H1 (cell line): ENCODE measurements at regions not wholly inside any gene's neighbourhood (a gene's known extent, or its start where the extent isn't known, plus 50 kb on each side); places are given as distances from the start of the nearest gene placed in this dataset.

Source experiments
- CTCF ChIA-PET: fragments of 300-600 bp; sonication (Branson Sonifier 250); formaldehyde crosslinking; loops from one replicate; lab custom pipeline; 2021; ENCODE audit not compliant: partially characterized antibody; lab: Charles Lee
- POLR2A ChIA-PET: fragments of 300-600 bp; sonication (Branson Sonifier 250); formaldehyde crosslinking; loops from one replicate; lab custom pipeline; 2021; ENCODE audit warnings: inconsistent platforms; ENCODE audit not compliant: partially characterized antibody; lab: Charles Lee
- DNase-seq, 2 experiments: peaks; one replicate each; pipeline versions ENCODE4 v3.0.0 to v3.0.0-alpha.2; 2010 to 2022; ENCODE audit warnings: low spot score in 2 of 2, low read depth in 1 of 2, mixed read lengths in 1 of 2
- FAIRE-seq: peaks from 2 replicates; lab custom pipeline; 2011; peaks lifted over from hg19 to GRCh38; lab: Jason Lieb, UNC
- H2AFZ ChIP-seq: 2 replicates; pipeline ENCODE4 v1.8.1; 2012; ENCODE audit warnings: low read length, inconsistent platforms
- H2AK5ac ChIP-seq: 2 replicates; pipeline ENCODE4 v1.6.1; 2013; ENCODE audit warnings: low read depth, low read length
- H2BK120ac ChIP-seq: replicated peaks from 2 replicates; pipeline ENCODE3; 2013; ENCODE audit warnings: low read depth, low read length, inconsistent platforms
- H2BK12ac ChIP-seq: 2 replicates; pipeline ENCODE4 v1.6.1; 2013; ENCODE audit warnings: low read depth, low read length
- H2BK15ac ChIP-seq: 2 replicates; pipeline ENCODE4 v1.6.1; 2013; ENCODE audit warnings: low read length
- H2BK20ac ChIP-seq: 2 replicates; pipeline ENCODE4 v1.6.1; 2013; ENCODE audit warnings: low read length
- H2BK5ac ChIP-seq: 2 replicates; pipeline ENCODE4 v1.6.1; 2013; ENCODE audit warnings: low read depth, low read length
- H3K14ac ChIP-seq: 2 replicates; pipeline ENCODE4 v1.6.1; 2013; ENCODE audit warnings: inconsistent platforms; ENCODE audit not compliant: insufficient read length
- H3K18ac ChIP-seq: 2 replicates; pipeline ENCODE4 v1.6.1; 2013; ENCODE audit warnings: low read length; ENCODE audit errors: extremely low read depth
- H3K23ac ChIP-seq: 2 replicates; pipeline ENCODE4 v1.6.1; 2013; ENCODE audit warnings: inconsistent platforms; ENCODE audit not compliant: insufficient read length
- H3K23me2 ChIP-seq: 2 replicates; pipeline ENCODE4 v1.6.1; 2013; ENCODE audit warnings: low read depth, low read length
- H3K27ac ChIP-seq: 2 replicates; pipeline ENCODE4 v1.6.1; 2011; ENCODE audit warnings: low read depth, low read length, inconsistent platforms
- H3K27me3 ChIP-seq, 4 experiments: replicated peaks in 1 of 4; 1 replicate in 1 of 4; 2 replicates in 3 of 4; pipeline versions ENCODE4 v1.6.1 to v1.8.1; 2011 to 2013; ENCODE audit warnings: low read length in 3 of 4, mild to moderate bottlenecking in 3 of 4, inconsistent platforms in 2 of 4, mixed read lengths in 2 of 4, moderate library complexity in 1 of 4; ENCODE audit not compliant: control insufficient read depth in 3 of 4, insufficient read depth in 3 of 4; ENCODE audit errors: extremely low read depth in 1 of 4
- H3K36me3 ChIP-seq, 4 experiments: 2 replicates each; pipeline versions ENCODE4 v1.6.1 to v1.8.1; 2011 to 2013; ENCODE audit warnings: mild to moderate bottlenecking in 4 of 4, low read length in 3 of 4, moderate library complexity in 2 of 4, control low read depth in 1 of 4, inconsistent platforms in 1 of 4; ENCODE audit not compliant: insufficient read depth in 4 of 4, control insufficient read depth in 2 of 4
- H3K4ac ChIP-seq: replicated peaks from 2 replicates; pipeline ENCODE3; 2013; ENCODE audit warnings: low read length, low read depth, mixed read lengths, inconsistent platforms; ENCODE audit not compliant: insufficient read length
- H3K4me1 ChIP-seq, 4 experiments: replicated peaks in 1 of 4; 1 replicate in 1 of 4; 2 replicates in 3 of 4; pipeline versions ENCODE4 v1.6.1 to v1.8.1; 2011 to 2013; ENCODE audit warnings: low read length in 3 of 4, inconsistent platforms in 2 of 4, mixed read lengths in 1 of 4; ENCODE audit not compliant: insufficient read depth in 4 of 4, control insufficient read depth in 3 of 4
- H3K4me2 ChIP-seq, 2 experiments: 2 replicates each; pipeline versions ENCODE4 v1.6.1 to v1.8.1; 2011 to 2013; ENCODE audit warnings: low read depth in 2 of 2, low read length in 2 of 2, control low read depth in 1 of 2, inconsistent platforms in 1 of 2, mild to moderate bottlenecking in 1 of 2; ENCODE audit not compliant: insufficient read depth in 1 of 2
- H3K4me3 ChIP-seq, 4 experiments: fragments of 200-600, 300-600 bp in 1 of 4; sonication (generic), shearing (Covaris generic), sonication (Bioruptor Twin) in 1 of 4; 2 replicates each; pipeline versions ENCODE4 v1.5.1 to v1.8.1; 2011 to 2016; ENCODE audit warnings: low read length in 4 of 4, low read depth in 3 of 4, control low read depth in 2 of 4, inconsistent platforms in 2 of 4, mild to moderate bottlenecking in 2 of 4, mixed read lengths in 1 of 4, moderate library complexity in 1 of 4; ENCODE audit not compliant: insufficient read depth in 2 of 4; ENCODE audit errors: extremely low read depth in 1 of 4
- H3K56ac ChIP-seq: replicated peaks from 2 replicates; pipeline ENCODE3; 2013; ENCODE audit warnings: low read depth, mild to moderate bottlenecking, mixed read lengths, low read length, inconsistent platforms; ENCODE audit not compliant: insufficient read length
- H3K79me1 ChIP-seq: 2 replicates; pipeline ENCODE4 v1.6.1; 2013; ENCODE audit warnings: low read depth, low read length, control low read depth
- H3K79me2 ChIP-seq, 2 experiments: 2 replicates each; pipeline versions ENCODE4 v1.6.1 to v1.8.1; 2012 to 2013; ENCODE audit warnings: low read length in 2 of 2, mild to moderate bottlenecking in 2 of 2, inconsistent platforms in 1 of 2; ENCODE audit not compliant: insufficient read depth in 2 of 2, control insufficient read depth in 1 of 2
- H3K9ac ChIP-seq, 4 experiments: replicated peaks in 1 of 4; 1 replicate in 1 of 4; 2 replicates in 3 of 4; pipeline versions ENCODE4 v1.6.1 to v1.8.1; 2011 to 2013; ENCODE audit warnings: low read depth in 3 of 4, low read length in 3 of 4, control low read depth in 2 of 4, mild to moderate bottlenecking in 2 of 4, moderate library complexity in 2 of 4, inconsistent platforms in 1 of 4; ENCODE audit errors: extremely low read depth in 1 of 4
- H3K9me3 ChIP-seq, 2 experiments: 2 replicates each; pipeline versions ENCODE4 v1.6.1 to v1.8.1; 2012 to 2013; ENCODE audit warnings: mild to moderate bottlenecking in 2 of 2, moderate library complexity in 2 of 2, control low read depth in 1 of 2, inconsistent platforms in 1 of 2, low read depth in 1 of 2, low read length in 1 of 2, mixed read lengths in 1 of 2; ENCODE audit not compliant: insufficient read depth in 2 of 2
- H4K20me1 ChIP-seq, 2 experiments: replicated peaks in 1 of 2; 2 replicates each; pipeline versions ENCODE3 to v1.8.1; 2011 to 2013; ENCODE audit warnings: inconsistent platforms in 2 of 2, low read length in 2 of 2, mild to moderate bottlenecking in 1 of 2; ENCODE audit not compliant: insufficient read depth in 2 of 2, control insufficient read depth in 1 of 2
- H4K5ac ChIP-seq: 2 replicates; pipeline ENCODE4 v1.6.1; 2013; ENCODE audit warnings: low read length, low read depth, mixed read lengths, inconsistent platforms; ENCODE audit not compliant: insufficient read length
- H4K8ac ChIP-seq: 2 replicates; pipeline ENCODE4 v1.8.0; 2013; ENCODE audit warnings: mild to moderate bottlenecking, moderate library complexity, low read length, inconsistent platforms; ENCODE audit not compliant: insufficient read depth; ENCODE audit errors: extremely low read depth
- H4K91ac ChIP-seq: replicated peaks from 2 replicates; pipeline ENCODE3; 2013; ENCODE audit warnings: low read length, mixed read lengths, inconsistent platforms; ENCODE audit not compliant: insufficient read length
- CHD2 ChIP-seq: IDR thresholded peaks from 2 replicates; pipeline ENCODE4 v1.6.1; 2012; ENCODE audit warnings: low read length, improper control_type of control experiment
- CTBP2 ChIP-seq: IDR thresholded peaks from 2 replicates; pipeline ENCODE4 v1.7.0; 2011; ENCODE audit warnings: borderline replicate concordance, mild to moderate bottlenecking, moderate library complexity, mixed read lengths, low read length; ENCODE audit not compliant: insufficient read depth, insufficient read length
- EP300 ChIP-seq, 2 experiments: IDR thresholded peaks; 1 replicate in 1 of 2; 2 replicates in 1 of 2; pipeline ENCODE4 v1.6.1; 2011 to 2012; ENCODE audit warnings: low read depth in 2 of 2, low read length in 2 of 2, mild to moderate bottlenecking in 2 of 2, borderline replicate concordance in 1 of 2, inconsistent platforms in 1 of 2, moderate library complexity in 1 of 2
- EZH2 ChIP-seq: fragments of 200-600 bp; sonication (generic); IDR thresholded peaks from 2 replicates; pipeline ENCODE4 v1.7.1; 2012; ENCODE audit warnings: low read depth, mild to moderate bottlenecking, moderate library complexity, low read length, inconsistent platforms; ENCODE audit not compliant: severe bottlenecking
- FOSL1 ChIP-seq: IDR thresholded peaks from 2 replicates; pipeline ENCODE4 v1.6.1; 2011; ENCODE audit warnings: mild to moderate bottlenecking, low read depth, low read length, moderate library complexity; ENCODE audit not compliant: insufficient read depth
- HDAC6 ChIP-seq: IDR thresholded peaks from one replicate; pipeline ENCODE4 v1.7.1; 2012; ENCODE audit warnings: low read depth, mild to moderate bottlenecking, inconsistent platforms, low read length, moderate library complexity
- KDM4A ChIP-seq: IDR thresholded peaks from one replicate; pipeline ENCODE4 v1.7.1; 2012; ENCODE audit warnings: low read depth, mild to moderate bottlenecking, moderate library complexity, low read length, inconsistent platforms; ENCODE audit not compliant: severe bottlenecking
- MAFK ChIP-seq: IDR thresholded peaks from 2 replicates; pipeline ENCODE4 v1.6.1; 2012; ENCODE audit warnings: low read depth, mild to moderate bottlenecking, improper control_type of control experiment, low read length
- TAF7 ChIP-seq: optimal IDR thresholded peaks from 2 replicates; pipeline ENCODE3; 2011; ENCODE audit warnings: low read depth, mild to moderate bottlenecking, inconsistent platforms, low read length, moderate library complexity, borderline replicate concordance
- WGBS, 2 experiments: shearing (Covaris generic) in 1 of 2; methylation state at CpG; one replicate each; pipeline versions ENCODE4 v1.1.6 to v1.1.7; 2013 to 2015; ENCODE audit warnings: low lambda C conversion rate in 2 of 2, mixed read lengths in 2 of 2, inconsistent platforms in 1 of 2, low coverage in 1 of 2, missing lambda C conversion rate in 1 of 2; ENCODE audit not compliant: insufficient replicate concordance in 2 of 2, insufficient coverage in 1 of 2, insufficient read length in 1 of 2; ENCODE audit errors: extremely low coverage in 1 of 2, missing lambda C conversion rate in 1 of 2; 5-methylcytosine and 5-hydroxymethylcytosine counted together
- TF ChIP-seq, protein P1 (sequence below), 3 experiments: IDR thresholded peaks; 1 replicate in 2 of 3; 2 replicates in 1 of 3; pipeline versions ENCODE4 v1.5.1 to v1.6.1; 2011; ENCODE audit warnings: low read length in 3 of 3, mild to moderate bottlenecking in 3 of 3, inconsistent platforms in 2 of 3, low read depth in 1 of 3, moderate library complexity in 1 of 3; ENCODE audit not compliant: insufficient read depth in 1 of 3; ENCODE audit errors: control extremely low read depth in 1 of 3

DNA sequence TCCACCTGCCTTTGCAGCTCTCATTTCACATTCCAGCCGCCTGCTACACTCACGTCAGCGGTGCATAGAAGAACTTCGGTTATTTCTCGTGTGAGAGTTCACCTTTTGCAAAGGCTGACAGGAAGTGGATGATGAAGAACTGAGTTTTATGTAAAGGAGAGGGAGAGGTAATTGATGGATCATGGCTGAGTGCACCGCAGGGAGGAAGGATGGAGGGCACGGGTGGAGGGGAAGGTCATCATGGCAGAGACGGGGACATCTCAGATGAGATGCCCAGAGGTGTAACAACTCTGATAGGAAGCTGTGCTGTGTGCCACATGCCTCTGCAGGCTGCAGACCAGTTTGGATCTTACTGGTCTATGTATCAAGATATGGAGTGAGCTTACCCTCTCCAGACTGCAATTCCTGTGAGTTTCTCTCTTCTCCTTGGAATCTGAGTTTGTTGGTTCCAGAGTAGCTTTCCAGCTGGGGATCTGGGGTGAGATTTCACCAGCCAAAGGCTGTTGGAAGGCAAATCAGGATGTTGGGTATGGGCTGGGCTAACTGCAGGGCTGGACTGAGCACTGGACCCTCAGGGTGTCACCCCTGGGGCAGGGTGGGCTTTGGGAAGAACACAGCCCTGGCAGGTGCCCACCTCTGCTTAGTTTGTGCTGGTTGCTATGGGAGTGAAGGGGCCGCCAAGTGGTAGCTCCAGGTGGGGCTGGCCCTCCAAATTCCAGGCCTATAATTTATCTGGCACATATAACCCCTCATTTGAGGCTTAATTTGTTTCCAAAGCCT is 777.0 kb downstream of the KCNJ18 start:
- Histone ChIP-seq H3K79me1 (no peaks in the 10 kb centered on the region), H2BK5ac (no peak overlapping the region), H3K79me2 (no peaks in the 10 kb centered on the region), H2BK120ac (no peak overlapping the region), H3K4me2 (no peak overlapping the region), H3K4ac (no peak overlapping the region), H3K27me3 (no peaks in the 10 kb centered on the region), H3K23ac (no peak overlapping the region), H3K36me3 (no peaks in the 10 kb centered on the region; a peak in 1 of 8 replicates), H4K20me1 (no peaks in the 10 kb centered on the region), H2BK12ac (no peak overlapping the region), H2BK20ac (no peak overlapping the region), H2AFZ (no peak overlapping the region), H3K9ac (no peak overlapping the region), H3K14ac (no peak overlapping the region), H2AK5ac (no peak overlapping the region), H3K4me1 (no peaks in the 10 kb centered on the region), H4K91ac (no peak overlapping the region), H4K5ac (no peak overlapping the region), H3K23me2 (no peaks in the 10 kb centered on the region), H3K18ac (no peak overlapping the region), H2BK15ac (no peak overlapping the region), H3K56ac (no peak overlapping the region), H3K4me3 (no peak overlapping the region), H3K27ac (no peak overlapping the region), H4K8ac (no peak overlapping the region), H3K9me3 (peaks cover 62 to 70% of the 10 kb centered on the region in 2 experiments)
- ChIA-PET CTCF (no interaction called here), POLR2A (no interaction called here)
- FAIRE-seq, result no peak
- DNase-seq, result no peak
- WGBS, 2 experiments, result 89% methylated on average over 8 of the region's 9 CpGs; no CpG with 5 or more reads in 1 of the 2 experiments
- TF ChIP-seq, protein P1, sequence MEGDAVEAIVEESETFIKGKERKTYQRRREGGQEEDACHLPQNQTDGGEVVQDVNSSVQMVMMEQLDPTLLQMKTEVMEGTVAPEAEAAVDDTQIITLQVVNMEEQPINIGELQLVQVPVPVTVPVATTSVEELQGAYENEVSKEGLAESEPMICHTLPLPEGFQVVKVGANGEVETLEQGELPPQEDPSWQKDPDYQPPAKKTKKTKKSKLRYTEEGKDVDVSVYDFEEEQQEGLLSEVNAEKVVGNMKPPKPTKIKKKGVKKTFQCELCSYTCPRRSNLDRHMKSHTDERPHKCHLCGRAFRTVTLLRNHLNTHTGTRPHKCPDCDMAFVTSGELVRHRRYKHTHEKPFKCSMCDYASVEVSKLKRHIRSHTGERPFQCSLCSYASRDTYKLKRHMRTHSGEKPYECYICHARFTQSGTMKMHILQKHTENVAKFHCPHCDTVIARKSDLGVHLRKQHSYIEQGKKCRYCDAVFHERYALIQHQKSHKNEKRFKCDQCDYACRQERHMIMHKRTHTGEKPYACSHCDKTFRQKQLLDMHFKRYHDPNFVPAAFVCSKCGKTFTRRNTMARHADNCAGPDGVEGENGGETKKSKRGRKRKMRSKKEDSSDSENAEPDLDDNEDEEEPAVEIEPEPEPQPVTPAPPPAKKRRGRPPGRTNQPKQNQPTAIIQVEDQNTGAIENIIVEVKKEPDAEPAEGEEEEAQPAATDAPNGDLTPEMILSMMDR (IDR thresholded peaks at IDR 0.05; ENCODE audit: control extremely low read depth in 1 of 3, insufficient read depth in 1 of 3, low read depth in 1 of 3, low read length in 3 of 3), result no peak
- no peak for TF ChIP-seq TAF7
- no peak for TF ChIP-seq EZH2
- no peak for TF ChIP-seq HDAC6
- no peak for TF ChIP-seq KDM4A
- TF ChIP-seq MAFK, result no peak
- TF ChIP-seq EP300 (IDR thresholded peaks at IDR 0.05; ENCODE audit: borderline replicate concordance in 1 of 2, low read depth in 2 of 2, low read length in 2 of 2), result no peak
- TF ChIP-seq FOSL1, result no peak
- no peak for TF ChIP-seq CTBP2
- no peak for TF ChIP-seq CHD2
